Panc1 (cell line): ENCODE measurements at regions not wholly inside any gene's neighbourhood (a gene's known extent, or its start where the extent isn't known, plus 50 kb on each side); places are given as distances from the start of the nearest gene placed in this dataset.

ENCODE experiments used
- CTCF ChIP-seq: fragments of 450-650 bp; IDR thresholded peaks from 2 replicates; pipeline ENCODE4 v1.5.1; 2017; ENCODE audit warnings: mild to moderate bottlenecking
- POLR2AphosphoS5 ChIP-seq: IDR thresholded peaks from 2 replicates; pipeline ENCODE4 v1.6.1; 2012; ENCODE audit warnings: mild to moderate bottlenecking, low read depth, low read length, moderate library complexity
- REST ChIP-seq, 2 experiments: IDR thresholded peaks; 2 replicates each; pipeline ENCODE4 v1.6.1; 2011 to 2012; ENCODE audit warnings: low read depth in 2 of 2, control low read depth in 1 of 2, low read length in 1 of 2, mild to moderate bottlenecking in 1 of 2, moderate library complexity in 1 of 2; ENCODE audit not compliant: insufficient read depth in 1 of 2
- SIN3A ChIP-seq: IDR thresholded peaks from 2 replicates; pipeline ENCODE4 v1.6.1; 2012; ENCODE audit warnings: low read depth, mild to moderate bottlenecking, low read length, moderate library complexity, borderline replicate concordance; ENCODE audit not compliant: insufficient read depth
- TCF7L2 ChIP-seq: IDR thresholded peaks from 2 replicates; pipeline ENCODE4 v1.6.1; 2011; ENCODE audit warnings: mild to moderate bottlenecking, low read depth, low read length, inconsistent platforms

GRCh38 chr4:141304346-141304745, 83.7 kb downstream of the ZNF330 start:
- TF ChIP-seq POLR2AphosphoS5 (no peak), CTCF (no peak), REST (IDR thresholded peaks at IDR 0.05; ENCODE audit: insufficient read depth in 1 of 2, low read depth in 2 of 2, low read length in 1 of 2) (no peak), SIN3A (no peak), TCF7L2 (no peak)
